Retinal pigment epithelial cell (primary cell): ENCODE measurements at regions not wholly inside any gene's neighbourhood (a gene's known extent, or its start where the extent isn't known, plus 50 kb on each side); places are given as distances from the start of the nearest gene placed in this dataset.

Experiments used
- DNase-seq: peaks from one replicate; pipeline ENCODE4 v3.0.0-alpha.2; 2010; ENCODE audit warnings: low read depth
- H3K4me3 ChIP-seq: 2 replicates; pipeline ENCODE4 v1.5.1; 2011; ENCODE audit warnings: mild to moderate bottlenecking, low read length, control low read depth, moderate library complexity
- TF ChIP-seq, protein P1 (sequence below): conservative IDR thresholded peaks from 2 replicates; pipeline ENCODE4 v1.5.1; 2011; ENCODE audit warnings: low read depth, low read length, control low read depth, inconsistent platforms

DNA sequence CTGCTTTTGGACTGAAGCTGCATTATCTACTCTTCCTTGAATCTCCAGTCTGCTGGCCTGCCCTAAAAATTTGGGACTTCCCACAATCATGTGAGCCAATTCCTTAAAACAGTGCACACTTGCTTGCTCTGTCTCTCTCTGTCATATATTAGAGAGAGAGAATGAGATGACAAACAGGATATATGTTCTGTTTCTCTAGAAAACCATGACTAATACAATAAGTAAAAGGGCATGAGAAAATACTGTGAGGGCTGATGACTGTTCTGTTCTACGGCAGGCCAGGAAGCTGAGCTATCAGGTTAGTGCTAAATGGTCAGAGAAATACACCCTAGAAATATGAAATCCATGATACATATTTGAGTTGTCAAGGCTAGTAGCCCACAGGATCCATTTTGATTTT lies 1896.8 kb upstream of the CELF4 start:
- TF ChIP-seq, protein P1, sequence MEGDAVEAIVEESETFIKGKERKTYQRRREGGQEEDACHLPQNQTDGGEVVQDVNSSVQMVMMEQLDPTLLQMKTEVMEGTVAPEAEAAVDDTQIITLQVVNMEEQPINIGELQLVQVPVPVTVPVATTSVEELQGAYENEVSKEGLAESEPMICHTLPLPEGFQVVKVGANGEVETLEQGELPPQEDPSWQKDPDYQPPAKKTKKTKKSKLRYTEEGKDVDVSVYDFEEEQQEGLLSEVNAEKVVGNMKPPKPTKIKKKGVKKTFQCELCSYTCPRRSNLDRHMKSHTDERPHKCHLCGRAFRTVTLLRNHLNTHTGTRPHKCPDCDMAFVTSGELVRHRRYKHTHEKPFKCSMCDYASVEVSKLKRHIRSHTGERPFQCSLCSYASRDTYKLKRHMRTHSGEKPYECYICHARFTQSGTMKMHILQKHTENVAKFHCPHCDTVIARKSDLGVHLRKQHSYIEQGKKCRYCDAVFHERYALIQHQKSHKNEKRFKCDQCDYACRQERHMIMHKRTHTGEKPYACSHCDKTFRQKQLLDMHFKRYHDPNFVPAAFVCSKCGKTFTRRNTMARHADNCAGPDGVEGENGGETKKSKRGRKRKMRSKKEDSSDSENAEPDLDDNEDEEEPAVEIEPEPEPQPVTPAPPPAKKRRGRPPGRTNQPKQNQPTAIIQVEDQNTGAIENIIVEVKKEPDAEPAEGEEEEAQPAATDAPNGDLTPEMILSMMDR: no peak
- DNase-seq: no peak
- H3K4me3 ChIP-seq: no peak overlapping the region

GRCh38 chr18:39460136-39460535 lies 1894.5 kb upstream of the CELF4 start:
- DNase-seq: no peak
- TF ChIP-seq, protein P1: no peak

GRCh38 chr18:39455285-39455684 lies 1889.7 kb upstream of the CELF4 start:
- no peak overlapping the region for H3K4me3 ChIP-seq
- TF ChIP-seq, protein P1: no peak
- peak; percentile 39 for DNase-seq

More at GRCh38 chr18:39460136-39460535, 1894.5 kb upstream of the CELF4 start:
- H3K4me3 ChIP-seq: no peak overlapping the region

GRCh38 chr18:39454866-39455265 lies 1889.3 kb upstream of the CELF4 start:
- no peak for DNase-seq
- H3K4me3 ChIP-seq: no peak overlapping the region
- TF ChIP-seq, protein P1: no peak

GRCh38 chr18:39453882-39454281 lies 1888.3 kb upstream of the CELF4 start:
- no peak overlapping the region for H3K4me3 ChIP-seq
- TF ChIP-seq, protein P1: no peak
- DNase-seq: no peak

GRCh38 chr18:39453356-39453755 lies 1887.8 kb upstream of the CELF4 start:
- DNase-seq: no peak
- H3K4me3 ChIP-seq: no peak overlapping the region
- TF ChIP-seq, protein P1: no peak

GRCh38 chr18:39450958-39451357 lies 1885.4 kb upstream of the CELF4 start:
- TF ChIP-seq, protein P1: no peak
- H3K4me3 ChIP-seq: no peak overlapping the region

More at GRCh38 chr18:39450958-39451357, 1885.4 kb upstream of the CELF4 start:
- no peak for DNase-seq
